ENCODE measurements at regions not wholly inside any gene's neighbourhood (a gene's known extent, or its start where the extent isn't known, plus 50 kb on each side); places are given as distances from the start of the nearest gene placed in this dataset.

GRCh38 chr4:58665649-58666048 is 1555.5 kb upstream of the IGFBP7 start:
- no peak overlapping the region for H3K9ac ChIP-seq (ENCODE audit: low read length)
- H2AFZ ChIP-seq (ENCODE audit: low read depth, low read length): no peak overlapping the region
- TF ChIP-seq RAD21 (conservative IDR thresholded peaks at IDR 0.05) (no peak), EZH2 (IDR thresholded peaks at IDR 0.05; ENCODE audit: borderline replicate concordance, insufficient read depth, low read length, poor library complexity, severe bottlenecking) (no peak), POLR2AphosphoS5 (IDR thresholded peaks at IDR 0.05) (no peak), SMC3 (conservative IDR thresholded peaks at IDR 0.05; ENCODE audit: poor library complexity) (no peak), TAF1 (IDR thresholded peaks at IDR 0.05; ENCODE audit: low read depth) (no peak), EP300 (conservative IDR thresholded peaks at IDR 0.05; ENCODE audit: poor library complexity, severe bottlenecking) (no peak), REST (IDR thresholded peaks at IDR 0.05; ENCODE audit: borderline replicate concordance) (no peak), MXI1 (conservative IDR thresholded peaks at IDR 0.05; ENCODE audit: poor library complexity, severe bottlenecking) (no peak), CTCF (IDR thresholded peaks at IDR 0.05; ENCODE audit: poor library complexity, severe bottlenecking) (no peak)

GRCh38 chr4:58658701-58659100 is 1548.5 kb upstream of the IGFBP7 start:
- Histone ChIP-seq H3K9me2 (ENCODE audit: insufficient read depth, low read length) (no peaks in the 10 kb centered on the region), H3F3A (ENCODE audit: insufficient read depth, low read length, poor library complexity, severe bottlenecking) (no peaks in the 10 kb centered on the region), H3K36me3 (ENCODE audit: insufficient read depth, low read length) (no peaks in the 10 kb centered on the region), H3K4me2 (ENCODE audit: low read length) (no peak overlapping the region), H3K9ac (ENCODE audit: low read length) (no peak overlapping the region), H4K20me1 (ENCODE audit: insufficient read depth) (no peaks in the 10 kb centered on the region), H3K27me3 (ENCODE audit: insufficient read depth, low read depth, low read length) (no peaks in the 10 kb centered on the region), H3K27ac (ENCODE audit: low read length) (no peak overlapping the region), H3K79me2 (replicated peaks; ENCODE audit: insufficient read depth, low read length) (no peaks in the 10 kb centered on the region), H2AFZ (ENCODE audit: low read depth, low read length) (no peak overlapping the region), H3K9me3 (ENCODE audit: low read length) (no peaks in the 10 kb centered on the region), H3K4me3 (ENCODE audit: low read length) (no peak overlapping the region)
- TF ChIP-seq EP300 (conservative IDR thresholded peaks at IDR 0.05; ENCODE audit: poor library complexity, severe bottlenecking) (no peak), TAF1 (IDR thresholded peaks at IDR 0.05; ENCODE audit: low read depth) (no peak)

More at GRCh38 chr4:58665649-58666048, 1555.5 kb upstream of the IGFBP7 start:
- no peaks in the 10 kb centered on the region for H4K20me1 ChIP-seq (ENCODE audit: insufficient read depth)
- no peak overlapping the region for H3K27ac ChIP-seq (ENCODE audit: low read length)
- no peaks in the 10 kb centered on the region for H3K27me3 ChIP-seq (ENCODE audit: insufficient read depth, low read depth, low read length)
- H3K9me3 ChIP-seq (ENCODE audit: low read length): no peaks in the 10 kb centered on the region
- no peaks in the 10 kb centered on the region for H3K79me2 ChIP-seq (replicated peaks; ENCODE audit: insufficient read depth, low read length)
- H3K9me2 ChIP-seq (ENCODE audit: insufficient read depth, low read length): no peaks in the 10 kb centered on the region
- no peak overlapping the region for H3K4me3 ChIP-seq (ENCODE audit: low read length)
- H3F3A ChIP-seq (ENCODE audit: insufficient read depth, low read length, poor library complexity, severe bottlenecking): no peaks in the 10 kb centered on the region
- H3K4me2 ChIP-seq (ENCODE audit: low read length): no peak overlapping the region
- no peaks in the 10 kb centered on the region for H3K36me3 ChIP-seq (ENCODE audit: insufficient read depth, low read length)

GRCh38 chr4:58653251-58653650 is 1543.1 kb upstream of the IGFBP7 start:
- Histone ChIP-seq H3K27ac (ENCODE audit: low read length) (no peak overlapping the region), H3K9ac (ENCODE audit: low read length) (no peak overlapping the region), H3K79me2 (replicated peaks; ENCODE audit: insufficient read depth, low read length) (no peaks in the 10 kb centered on the region), H4K20me1 (ENCODE audit: insufficient read depth) (no peaks in the 10 kb centered on the region), H3K4me3 (ENCODE audit: low read length) (no peak overlapping the region), H2AFZ (ENCODE audit: low read depth, low read length) (no peak overlapping the region), H3K36me3 (ENCODE audit: insufficient read depth, low read length) (no peaks in the 10 kb centered on the region), H3K9me3 (ENCODE audit: low read length) (no peaks in the 10 kb centered on the region), H3K9me2 (ENCODE audit: insufficient read depth, low read length) (no peaks in the 10 kb centered on the region), H3K4me2 (ENCODE audit: low read length) (no peak overlapping the region), H3F3A (ENCODE audit: insufficient read depth, low read length, poor library complexity, severe bottlenecking) (no peaks in the 10 kb centered on the region), H3K27me3 (ENCODE audit: insufficient read depth, low read depth, low read length) (no peaks in the 10 kb centered on the region)
- TF ChIP-seq CTCF (IDR thresholded peaks at IDR 0.05; ENCODE audit: poor library complexity, severe bottlenecking): no peak
- no peak for TF ChIP-seq SMC3 (conservative IDR thresholded peaks at IDR 0.05; ENCODE audit: poor library complexity)
- no peak for TF ChIP-seq POLR2AphosphoS5 (IDR thresholded peaks at IDR 0.05)
- TF ChIP-seq EZH2 (IDR thresholded peaks at IDR 0.05; ENCODE audit: borderline replicate concordance, insufficient read depth, low read length, poor library complexity, severe bottlenecking): no peak
- no peak for TF ChIP-seq MXI1 (conservative IDR thresholded peaks at IDR 0.05; ENCODE audit: poor library complexity, severe bottlenecking)
- TF ChIP-seq TAF1 (IDR thresholded peaks at IDR 0.05; ENCODE audit: low read depth): no peak
- TF ChIP-seq EP300 (conservative IDR thresholded peaks at IDR 0.05; ENCODE audit: poor library complexity, severe bottlenecking): no peak
- TF ChIP-seq REST (IDR thresholded peaks at IDR 0.05; ENCODE audit: borderline replicate concordance): no peak
- no peak for TF ChIP-seq RAD21 (conservative IDR thresholded peaks at IDR 0.05)
